ENCODE measurements at regions not wholly inside any gene's neighbourhood (a gene's known extent, or its start where the extent isn't known, plus 50 kb on each side); places are given as distances from the start of the nearest gene placed in this dataset.

- TF ChIP-seq CTCF (conservative IDR thresholded peaks at IDR 0.05; ENCODE audit: low read depth, low read length), result no peak
- no peak for TF ChIP-seq POLR2A (IDR thresholded peaks at IDR 0.05; ENCODE audit: low read depth, low read length)
- TF ChIP-seq BHLHE40 (IDR thresholded peaks at IDR 0.05; ENCODE audit: low read depth, low read length), result no peak
Measured at GRCh38 chr22:46061501-46062231, 84.7 kb upstream of the WNT7B start.

Data from IMR-90 (cell line).